Gastrocnemius medialis (tissue), 4 donors: ENCODE measurements at regions not wholly inside any gene's neighbourhood (a gene's known extent, or its start where the extent isn't known, plus 50 kb on each side); places are given as distances from the start of the nearest gene placed in this dataset.

Source experiments
- ATAC-seq, 2 donors: fragments of 150-250 bp; one replicate each; pipeline ENCODE4 v1.9.1; 2016
- DNase-seq, 2 donors: peaks; one replicate each; pipeline ENCODE4 v3.0.0-alpha.2; 2019
- H3K27ac ChIP-seq, 4 donors: fragments of 200-600 bp; sonication (generic); 1 replicate in 1 of 4; 2 replicates in 3 of 4; pipeline ENCODE4 v1.5.1; 2016 to 2018; ENCODE audit warnings: mild to moderate bottlenecking in 2 of 4, moderate library complexity in 1 of 4
- H3K27me3 ChIP-seq, 3 donors: fragments of 200-600 bp; sonication (generic) in 2 of 3; 1 replicate in 1 of 3; 2 replicates in 2 of 3; pipeline versions ENCODE4 v1.5.1 to v1.6.0; 2016 to 2019; ENCODE audit warnings: mild to moderate bottlenecking in 1 of 3, moderate library complexity in 1 of 3
- H3K36me3 ChIP-seq, 2 donors: fragments of 200-600 bp; sonication (generic) in 1 of 2; one replicate each; pipeline ENCODE4 v1.5.1; 2017 to 2018
- H3K4me1 ChIP-seq, 2 donors: fragments of 200-600 bp; sonication (generic) in 1 of 2; one replicate each; pipeline ENCODE4 v1.5.1; 2016 to 2017; ENCODE audit warnings: mild to moderate bottlenecking in 2 of 2
- H3K4me3 ChIP-seq, 4 donors: fragments of 200-600 bp; sonication (generic) in 3 of 4; 1 replicate in 1 of 4; 2 replicates in 3 of 4; pipeline ENCODE4 v1.5.1; 2016 to 2019; ENCODE audit warnings: mild to moderate bottlenecking in 2 of 4
- H3K9me3 ChIP-seq, 3 donors: fragments of 200-600 bp; sonication (generic) in 2 of 3; 1 replicate in 1 of 3; 2 replicates in 2 of 3; pipeline ENCODE4 v1.5.1; 2016 to 2019
- CTCF ChIP-seq, 5 experiments: fragments of 450-650 bp in 3 of 5; fragments of 200-600 bp in 2 of 5; sonication (generic) in 2 of 5; IDR thresholded peaks in 4 of 5; conservative IDR thresholded peaks in 1 of 5; 1 replicate in 4 of 5; 2 replicates in 1 of 5; pipeline ENCODE4 v1.5.1; 2016 to 2019; ENCODE audit warnings: antibody characterized with exemption in 5 of 5, mild to moderate bottlenecking in 3 of 5, moderate library complexity in 3 of 5
- POLR2A ChIP-seq, 2 donors: fragments of 450-650 bp; IDR thresholded peaks; one replicate each; pipeline ENCODE4 v1.6.1; 2017; ENCODE audit warnings: antibody characterized with exemption in 2 of 2, mild to moderate bottlenecking in 2 of 2, moderate library complexity in 2 of 2
- in situ Hi-C, 4 donors: fragments of 200-750 bp; cut with MboI; loops; one replicate each; pipeline versions ENCODE4 v1.15.0 to v1.8.0; 2017; ENCODE audit warnings: low sequenced_read_pairs in 4 of 4
- intact Hi-C: fragments of 100-400 bp; cut with DNase I; formaldehyde crosslinking; loops from one replicate; pipeline ENCODE4 v1.15.1; 2023; ENCODE audit warnings: low total_unique reads

GRCh38 chr13:91277013-91277676 is 70.3 kb upstream of the MIR17HG start:
- Histone ChIP-seq H3K4me1 (no peaks in the 10 kb centered on the region), H3K36me3 (no peaks in the 10 kb centered on the region), H3K27me3 (no peaks in the 10 kb centered on the region), H3K9me3 (no peaks in the 10 kb centered on the region), H3K4me3 (no peak overlapping the region), H3K27ac (no peak overlapping the region)
- intact Hi-C loops (no loop called here), in situ Hi-C loops (no loop called here)
- no peak for ATAC-seq
- TF ChIP-seq CTCF (IDR thresholded peaks at IDR 0.05 in 4 of 5, conservative IDR thresholded peaks at IDR 0.05 in 1 of 5) (no peak), POLR2A (IDR thresholded peaks at IDR 0.05) (no peak)
- no peak for DNase-seq

- no peaks in the 10 kb centered on the region for H3K4me1 ChIP-seq
- in situ Hi-C loops (no loop called here), intact Hi-C loops (no loop called here)
- H3K9me3 ChIP-seq = no peaks in the 10 kb centered on the region
- TF ChIP-seq CTCF (IDR thresholded peaks at IDR 0.05 in 4 of 5, conservative IDR thresholded peaks at IDR 0.05 in 1 of 5) (no peak), POLR2A (IDR thresholded peaks at IDR 0.05) (no peak)
- H3K36me3 ChIP-seq = no peaks in the 10 kb centered on the region
- DNase-seq (no peak), ATAC-seq (no peak)
- H3K27me3 ChIP-seq = no peaks in the 10 kb centered on the region
- no peak overlapping the region for H3K4me3 ChIP-seq
- H3K27ac ChIP-seq = no peak overlapping the region
Observed at GRCh38 chr13:91278291-91278690, 69.2 kb upstream of the MIR17HG start.

- intact Hi-C loops = no loop called here
- Histone ChIP-seq H3K9me3 (no peaks in the 10 kb centered on the region), H3K36me3 (no peaks in the 10 kb centered on the region), H3K27me3 (no peaks in the 10 kb centered on the region), H3K4me3 (no peak overlapping the region), H3K27ac (no peak overlapping the region), H3K4me1 (no peaks in the 10 kb centered on the region)
- TF ChIP-seq POLR2A (IDR thresholded peaks at IDR 0.05) = no peak
- no peak for TF ChIP-seq CTCF (IDR thresholded peaks at IDR 0.05 in 4 of 5, conservative IDR thresholded peaks at IDR 0.05 in 1 of 5)
- no peak for ATAC-seq
- DNase-seq = no peak
- in situ Hi-C loops = no loop called here
Observed at GRCh38 chr13:91278888-91279287, 68.6 kb upstream of the MIR17HG start.

- H3K36me3 ChIP-seq = no peaks in the 10 kb centered on the region
- no peak overlapping the region for H3K27ac ChIP-seq
- in situ Hi-C loops (no loop called here), intact Hi-C loops (no loop called here)
- DNase-seq (no peak), ATAC-seq (no peak)
- H3K4me1 ChIP-seq = no peaks in the 10 kb centered on the region
- no peaks in the 10 kb centered on the region for H3K9me3 ChIP-seq
- no peaks in the 10 kb centered on the region for H3K27me3 ChIP-seq
- no peak overlapping the region for H3K4me3 ChIP-seq
- TF ChIP-seq CTCF (IDR thresholded peaks at IDR 0.05 in 4 of 5, conservative IDR thresholded peaks at IDR 0.05 in 1 of 5) = no peak
- no peak for TF ChIP-seq POLR2A (IDR thresholded peaks at IDR 0.05)
Observed at GRCh38 chr13:91280801-91281200, 66.7 kb upstream of the MIR17HG start.

- TF ChIP-seq POLR2A (IDR thresholded peaks at IDR 0.05) = no peak
- TF ChIP-seq CTCF (IDR thresholded peaks at IDR 0.05 in 4 of 5, conservative IDR thresholded peaks at IDR 0.05 in 1 of 5) = no peak
- Histone ChIP-seq H3K27ac (no peak overlapping the region), H3K4me1 (no peaks in the 10 kb centered on the region), H3K27me3 (no peaks in the 10 kb centered on the region), H3K9me3 (no peaks in the 10 kb centered on the region), H3K36me3 (no peaks in the 10 kb centered on the region), H3K4me3 (no peak overlapping the region)
- in situ Hi-C loops = no loop called here
- DNase-seq = no peak
- no peak for ATAC-seq
- intact Hi-C loops = no loop called here
Observed at GRCh38 chr13:91284335-91284734, 63.2 kb upstream of the MIR17HG start.
